ENCODE measurements at regions not wholly inside any gene's neighbourhood (a gene's known extent, or its start where the extent isn't known, plus 50 kb on each side); places are given as distances from the start of the nearest gene placed in this dataset.

GRCh38 chr12:67370979-67371378 is 101.8 kb downstream of the CAND1 start:
- no peak for TF ChIP-seq CTCF (IDR thresholded peaks at IDR 0.05)
- no peak for TF ChIP-seq POLR2A (IDR thresholded peaks at IDR 0.05)
